Activated CD8-positive, alpha-beta T cell treated with anti-CD3 and anti-CD28 coated beads, Interleukin-2, amount 10 ng/mL, durations not matched to agents 7 days and 5 days (primary cell): ENCODE measurements at regions not wholly inside any gene's neighbourhood (a gene's known extent, or its start where the extent isn't known, plus 50 kb on each side); places are given as distances from the start of the nearest gene placed in this dataset.

ENCODE experiments used
- ATAC-seq: fragments of 150-1000 bp; cut with Tn5 transposase; one replicate; pipeline ENCODE4 v1.10.0; 2021; ENCODE audit warnings: moderate library complexity
- CTCF ChIA-PET: fragments of 350-600 bp; sonication (Branson Sonifier 250); formaldehyde crosslinking; loops from one replicate; lab custom pipeline; 2021; ENCODE audit warnings: antibody characterized with exemption; lab: Charles Lee
- POLR2A ChIA-PET: fragments of 350-600 bp; sonication (Branson Sonifier 250); formaldehyde crosslinking; loops from one replicate; lab custom pipeline; 2021; ENCODE audit warnings: antibody characterized with exemption; lab: Charles Lee
- DNase-seq: peaks from one replicate; pipeline ENCODE4 v3.0.0-alpha.2; 2020
- H3K27ac Mint-ChIP-seq: one replicate; pipeline ENCODE4 v1.8.0; 2021; ENCODE audit warnings: mild to moderate bottlenecking, mixed read lengths
- H3K27me3 Mint-ChIP-seq: one replicate; pipeline ENCODE4 v1.8.0; 2021; ENCODE audit warnings: low read depth, mixed read lengths
- H3K36me3 Mint-ChIP-seq: one replicate; pipeline ENCODE4 v1.8.0; 2021; ENCODE audit warnings: low read depth, mixed read lengths
- H3K4me1 Mint-ChIP-seq: one replicate; pipeline ENCODE4 v1.8.0; 2021; ENCODE audit warnings: low read depth, mixed read lengths
- H3K4me3 Mint-ChIP-seq: one replicate; pipeline ENCODE4 v1.8.0; 2021; ENCODE audit warnings: mild to moderate bottlenecking, mixed read lengths
- H3K9me3 Mint-ChIP-seq: one replicate; pipeline ENCODE4 v1.8.0; 2022; ENCODE audit warnings: mixed read lengths; ENCODE audit not compliant: insufficient read depth

DNA sequence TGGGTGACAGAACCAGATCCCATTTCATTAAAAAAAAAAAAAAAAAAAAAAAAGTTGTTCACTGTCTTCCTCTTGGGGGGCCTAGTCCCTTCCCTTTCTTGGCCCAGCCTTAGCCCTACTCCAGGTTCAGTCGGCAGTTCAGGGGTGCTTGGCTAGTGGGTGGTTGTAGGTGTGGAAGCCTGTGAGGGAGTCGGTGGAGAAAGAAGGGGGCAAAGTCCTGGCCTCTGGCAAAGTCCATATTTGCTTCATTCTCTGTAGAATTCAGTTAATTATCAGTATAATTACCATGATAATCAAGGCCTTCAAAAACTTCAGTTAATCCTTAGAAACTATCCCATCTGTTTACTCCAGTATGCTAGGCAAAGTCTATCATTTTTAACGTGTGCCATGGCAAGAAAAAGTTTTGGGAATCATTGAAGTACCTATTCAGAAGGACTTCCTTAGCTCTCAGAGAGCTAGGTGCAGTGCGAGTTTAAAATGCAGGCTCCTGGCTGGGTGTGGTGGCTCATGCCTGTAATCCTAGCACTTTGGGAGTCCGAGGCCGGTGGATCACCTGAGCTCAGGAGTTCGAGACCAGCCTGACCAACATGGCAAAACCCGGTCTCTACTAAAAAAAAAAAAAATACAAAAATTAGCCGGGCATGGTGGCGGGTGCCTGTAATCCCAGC lies 205.7 kb upstream of the ARG1 start:
- ChIA-PET CTCF (no interaction called here), POLR2A (no interaction called here)
- ATAC-seq (no peak), DNase-seq (no peak)
- H3K27ac Mint-ChIP-seq = no peak overlapping the region
- no peaks in the 10 kb centered on the region for H3K9me3 Mint-ChIP-seq
- H3K36me3 Mint-ChIP-seq = no peaks in the 10 kb centered on the region
- H3K27me3 Mint-ChIP-seq = no peaks in the 10 kb centered on the region
- H3K4me3 Mint-ChIP-seq = no peak overlapping the region
- H3K4me1 Mint-ChIP-seq = peaks cover 16% of the 10 kb centered on the region

DNA sequence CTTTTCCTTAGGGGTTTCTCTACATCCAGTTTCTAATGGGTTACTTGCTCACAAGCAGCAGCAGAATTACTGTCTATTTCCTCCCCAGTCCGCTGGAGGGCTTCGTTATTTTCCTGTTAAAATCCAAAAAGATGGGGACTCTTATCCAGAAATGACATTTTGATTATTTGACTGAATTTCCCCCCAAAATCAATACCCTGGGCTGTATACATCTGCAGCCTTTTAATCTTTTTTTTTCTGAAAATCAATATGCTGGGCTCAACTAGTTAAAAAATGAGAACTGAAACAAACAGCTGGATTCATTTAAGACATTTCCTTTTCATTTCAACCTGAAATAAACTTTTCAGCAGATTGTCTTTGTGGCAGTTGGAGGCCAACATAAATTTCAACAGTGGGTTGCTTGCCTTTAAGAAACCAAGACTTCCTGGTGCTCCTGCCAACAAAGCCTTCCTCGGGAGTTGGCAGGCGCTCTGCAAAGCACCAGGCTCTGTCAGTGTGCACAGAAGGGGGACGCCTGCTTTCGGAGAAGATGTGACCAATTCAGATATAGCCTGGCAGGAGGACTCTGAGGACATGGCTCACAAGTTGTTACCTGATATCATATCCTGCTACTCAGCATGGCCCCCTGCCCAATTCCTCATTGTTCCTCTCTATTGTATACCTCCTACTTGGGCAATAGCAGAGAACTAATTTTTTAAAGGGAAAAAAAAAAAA lies 204.7 kb upstream of the ARG1 start:
- H3K4me3 Mint-ChIP-seq = no peak overlapping the region
- no peaks in the 10 kb centered on the region for H3K9me3 Mint-ChIP-seq

DNA sequence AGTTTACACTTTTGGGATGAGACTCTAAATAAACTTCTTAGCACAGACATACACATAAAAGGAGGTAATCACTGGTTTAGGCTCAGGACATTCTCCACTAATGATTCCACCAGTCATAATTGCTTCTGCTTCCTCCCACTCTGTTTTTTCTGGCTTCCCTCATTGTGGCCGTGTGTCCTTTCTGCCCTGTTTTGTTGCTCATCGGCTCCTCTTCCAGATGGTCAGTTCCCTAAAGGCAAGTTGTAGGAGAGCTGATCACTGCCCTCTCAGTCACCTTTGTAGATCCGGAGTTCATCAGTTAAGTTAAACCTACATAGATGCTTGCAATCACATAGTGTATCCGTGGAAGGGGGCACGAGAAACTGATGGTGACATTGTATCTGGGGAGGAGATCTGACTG lies 200.5 kb upstream of the ARG1 start:
- Mint-ChIP-seq H3K27ac (no peak overlapping the region), H3K4me3 (no peak overlapping the region), H3K4me1 (peaks cover 4% of the 10 kb centered on the region), H3K27me3 (no peaks in the 10 kb centered on the region), H3K9me3 (no peaks in the 10 kb centered on the region), H3K36me3 (no peaks in the 10 kb centered on the region)
- POLR2A ChIA-PET = interaction anchor here (0.5 kb wide), 1 partner anchor 23 kb away, joined by 3 read pairs; no protein-coding TSS in a partner anchor
- CTCF ChIA-PET = no interaction called here
- ATAC-seq = no peak
- DNase-seq = no peak

More for the DNA sequence above, 204.7 kb upstream of the ARG1 start:
- ChIA-PET POLR2A (no interaction called here), CTCF (no interaction called here)
- Mint-ChIP-seq H3K4me1 (peaks cover 16% of the 10 kb centered on the region), H3K27ac (no peak overlapping the region), H3K36me3 (no peaks in the 10 kb centered on the region), H3K27me3 (no peaks in the 10 kb centered on the region)
- DNase-seq (no peak), ATAC-seq (no peak)

DNA sequence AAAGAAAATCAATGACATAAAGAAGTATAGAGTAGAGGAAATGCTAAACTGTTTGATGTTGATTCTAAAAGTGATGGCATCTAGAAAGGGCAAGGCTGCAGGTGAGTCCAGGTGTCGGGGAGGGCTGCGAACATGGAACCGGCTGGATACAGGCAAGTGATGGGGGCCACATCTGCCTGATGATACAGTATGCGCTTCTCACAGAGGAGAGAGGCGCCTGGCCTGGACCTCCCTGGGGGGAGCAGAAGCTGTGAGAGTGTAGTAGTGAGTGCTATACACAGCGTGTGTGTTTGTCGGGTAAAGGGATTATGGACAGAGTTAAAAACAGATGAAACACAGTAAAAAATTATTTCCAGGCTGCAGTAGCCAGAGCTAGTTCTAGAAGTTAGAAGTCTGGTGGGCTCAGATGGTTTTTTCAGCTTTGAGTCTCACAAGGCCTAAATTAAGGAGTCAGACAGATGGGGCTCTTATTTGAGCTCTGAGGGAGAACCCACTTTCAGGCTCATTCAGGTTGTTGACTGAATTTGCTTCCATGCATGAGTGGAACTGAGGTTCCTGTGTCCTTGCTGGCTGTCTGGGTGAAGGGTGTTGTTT lies 195.8 kb upstream of the ARG1 start:
- no peak overlapping the region for H3K27ac Mint-ChIP-seq
- H3K36me3 Mint-ChIP-seq = no peaks in the 10 kb centered on the region
- no peaks in the 10 kb centered on the region for H3K27me3 Mint-ChIP-seq
- no peaks in the 10 kb centered on the region for H3K4me1 Mint-ChIP-seq
- ATAC-seq = no peak
- DNase-seq = no peak
- H3K9me3 Mint-ChIP-seq = no peaks in the 10 kb centered on the region
- no peak overlapping the region for H3K4me3 Mint-ChIP-seq
- ChIA-PET POLR2A (no interaction called here), CTCF (no interaction called here)

DNA sequence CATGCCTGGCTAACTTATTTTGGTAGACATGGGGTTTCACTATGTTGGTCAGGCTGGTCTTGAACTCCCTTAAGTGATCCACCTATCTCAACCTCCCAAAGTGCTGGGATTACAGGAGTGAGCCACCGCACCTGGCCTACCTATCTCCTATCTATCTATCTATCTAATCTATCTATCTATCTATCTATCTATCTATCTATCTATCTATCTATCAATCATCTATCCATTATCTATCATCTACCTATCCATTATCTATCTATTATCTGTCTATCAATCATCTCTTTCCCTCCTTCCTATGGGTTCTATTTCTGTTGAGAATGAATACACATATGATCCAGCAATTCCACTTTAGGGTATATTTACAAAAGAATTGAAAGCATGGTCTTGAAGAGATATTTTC lies 194.2 kb upstream of the ARG1 start:
- H3K4me3 Mint-ChIP-seq = no peak overlapping the region
- no peaks in the 10 kb centered on the region for H3K4me1 Mint-ChIP-seq
- H3K27me3 Mint-ChIP-seq = no peaks in the 10 kb centered on the region
- no peak overlapping the region for H3K27ac Mint-ChIP-seq
- no peaks in the 10 kb centered on the region for H3K9me3 Mint-ChIP-seq
- ATAC-seq = no peak
- no peaks in the 10 kb centered on the region for H3K36me3 Mint-ChIP-seq
- ChIA-PET POLR2A (no interaction called here), CTCF (no interaction called here)
- no peak for DNase-seq

DNA sequence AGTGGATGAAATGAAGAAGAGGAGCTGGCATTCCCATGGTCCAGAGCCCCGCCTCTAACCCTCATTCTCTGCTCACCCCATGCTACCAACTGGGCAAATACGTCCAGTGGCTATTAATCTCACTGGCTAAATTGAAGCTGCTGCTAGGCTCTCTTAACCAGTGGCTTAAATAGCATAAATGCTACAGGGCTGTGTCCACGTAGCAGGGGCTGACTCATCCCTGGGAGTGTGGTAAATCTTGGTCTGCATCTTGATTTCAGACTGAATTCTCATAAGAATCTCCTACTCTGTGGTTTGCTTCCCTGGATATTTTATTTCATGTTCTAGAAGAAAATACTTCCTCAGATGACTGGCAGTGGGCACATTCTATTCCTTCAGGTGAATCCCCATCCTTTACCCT lies 193.1 kb upstream of the ARG1 start:
- Mint-ChIP-seq H3K4me3 (no peak overlapping the region), H3K27ac (no peak overlapping the region), H3K27me3 (no peaks in the 10 kb centered on the region), H3K36me3 (no peaks in the 10 kb centered on the region), H3K9me3 (no peaks in the 10 kb centered on the region), H3K4me1 (no peaks in the 10 kb centered on the region)
- no peak for ATAC-seq
- ChIA-PET POLR2A (no interaction called here), CTCF (no interaction called here)
- no peak for DNase-seq

DNA sequence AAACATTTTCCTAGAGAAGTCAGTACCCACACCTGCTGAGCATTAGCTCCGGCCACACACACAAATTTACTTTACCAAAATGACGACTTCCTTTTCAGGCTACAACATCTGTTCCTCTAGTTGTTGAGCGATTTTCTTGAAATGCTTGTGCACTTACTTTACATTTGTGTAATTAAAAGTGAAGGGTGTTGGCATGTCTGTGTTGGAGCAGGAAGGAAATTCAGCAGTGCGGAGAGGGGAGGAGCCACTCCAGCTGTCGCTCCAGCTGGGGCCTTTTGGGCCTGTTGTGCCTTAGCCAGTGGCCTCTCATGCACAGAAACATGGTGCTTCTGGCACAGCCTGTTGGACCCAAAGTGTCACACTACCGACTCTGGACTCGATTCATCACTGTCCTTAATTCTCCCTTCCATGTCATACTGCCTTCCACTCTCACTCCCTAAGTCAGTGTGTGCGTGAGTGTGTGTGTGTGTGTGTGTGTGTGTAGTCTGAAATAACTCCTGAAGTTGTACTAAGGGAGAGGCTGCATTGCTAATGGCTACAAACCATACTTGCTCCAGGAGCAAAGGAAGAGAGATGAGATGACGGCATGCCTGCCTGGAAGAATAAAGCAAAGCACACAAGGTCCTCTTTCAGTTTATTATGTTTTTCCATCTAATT lies 191.8 kb upstream of the ARG1 start:
- ChIA-PET CTCF (no interaction called here), POLR2A (no interaction called here)

DNA sequence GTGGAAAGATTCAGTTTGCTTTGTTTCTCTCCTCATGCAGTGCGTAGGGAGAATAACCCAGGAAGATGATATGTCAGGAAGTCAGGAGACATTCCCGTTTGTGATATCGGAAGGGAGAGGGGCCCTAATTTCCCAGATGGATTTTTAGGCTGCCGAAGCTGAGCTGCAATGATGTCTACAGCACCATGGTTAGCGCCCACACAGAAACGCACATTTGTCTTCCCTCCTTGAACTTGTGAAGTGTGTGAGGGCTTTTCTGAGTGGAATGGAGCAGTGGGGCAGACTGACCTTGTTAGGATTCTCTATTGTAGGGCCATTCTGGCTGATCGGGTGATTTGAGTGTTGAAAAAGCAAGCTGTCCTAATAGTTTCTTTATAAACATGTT lies 191.3 kb upstream of the ARG1 start:
- CTCF ChIA-PET = no interaction called here
- Mint-ChIP-seq H3K36me3 (peaks cover 5% of the 10 kb centered on the region), H3K9me3 (no peaks in the 10 kb centered on the region), H3K27me3 (no peaks in the 10 kb centered on the region), H3K4me1 (no peaks in the 10 kb centered on the region), H3K4me3 (no peak overlapping the region), H3K27ac (no peak overlapping the region)
- no peak for ATAC-seq
- POLR2A ChIA-PET = no interaction called here
- DNase-seq = no peak

More for the DNA sequence above, 191.8 kb upstream of the ARG1 start:
- no peaks in the 10 kb centered on the region for H3K27me3 Mint-ChIP-seq
- no peaks in the 10 kb centered on the region for H3K9me3 Mint-ChIP-seq
- DNase-seq (no peak), ATAC-seq (no peak)
- H3K27ac Mint-ChIP-seq = no peak overlapping the region
- no peak overlapping the region for H3K4me3 Mint-ChIP-seq
- no peaks in the 10 kb centered on the region for H3K4me1 Mint-ChIP-seq
- peaks cover 3% of the 10 kb centered on the region for H3K36me3 Mint-ChIP-seq

DNA sequence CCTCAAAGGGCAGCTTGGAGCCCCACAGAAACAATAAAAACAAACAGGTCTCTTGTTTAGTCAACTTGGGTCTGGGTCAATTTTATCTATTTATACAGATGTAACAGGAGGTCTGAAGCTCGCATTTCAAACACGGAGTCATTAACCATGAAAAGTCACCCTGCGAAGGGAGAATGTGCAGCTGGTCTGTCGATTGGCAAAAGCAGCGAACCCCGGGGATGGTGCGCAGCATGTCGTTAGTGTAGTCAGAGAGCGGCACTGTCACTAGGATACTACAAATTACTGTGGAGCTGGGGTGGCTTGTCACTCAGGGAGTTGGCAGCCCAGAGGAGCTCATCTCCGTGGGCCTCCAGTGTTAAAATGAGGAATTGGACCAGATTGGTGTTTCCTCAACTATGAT lies 190.4 kb upstream of the ARG1 start:
- H3K36me3 Mint-ChIP-seq = peaks cover 5% of the 10 kb centered on the region
- ChIA-PET CTCF (no interaction called here), POLR2A (no interaction called here)
- H3K27me3 Mint-ChIP-seq = no peaks in the 10 kb centered on the region
- no peaks in the 10 kb centered on the region for H3K4me1 Mint-ChIP-seq
- no peaks in the 10 kb centered on the region for H3K9me3 Mint-ChIP-seq
- ATAC-seq (no peak), DNase-seq (no peak)
- no peak overlapping the region for H3K4me3 Mint-ChIP-seq
- no peak overlapping the region for H3K27ac Mint-ChIP-seq

DNA sequence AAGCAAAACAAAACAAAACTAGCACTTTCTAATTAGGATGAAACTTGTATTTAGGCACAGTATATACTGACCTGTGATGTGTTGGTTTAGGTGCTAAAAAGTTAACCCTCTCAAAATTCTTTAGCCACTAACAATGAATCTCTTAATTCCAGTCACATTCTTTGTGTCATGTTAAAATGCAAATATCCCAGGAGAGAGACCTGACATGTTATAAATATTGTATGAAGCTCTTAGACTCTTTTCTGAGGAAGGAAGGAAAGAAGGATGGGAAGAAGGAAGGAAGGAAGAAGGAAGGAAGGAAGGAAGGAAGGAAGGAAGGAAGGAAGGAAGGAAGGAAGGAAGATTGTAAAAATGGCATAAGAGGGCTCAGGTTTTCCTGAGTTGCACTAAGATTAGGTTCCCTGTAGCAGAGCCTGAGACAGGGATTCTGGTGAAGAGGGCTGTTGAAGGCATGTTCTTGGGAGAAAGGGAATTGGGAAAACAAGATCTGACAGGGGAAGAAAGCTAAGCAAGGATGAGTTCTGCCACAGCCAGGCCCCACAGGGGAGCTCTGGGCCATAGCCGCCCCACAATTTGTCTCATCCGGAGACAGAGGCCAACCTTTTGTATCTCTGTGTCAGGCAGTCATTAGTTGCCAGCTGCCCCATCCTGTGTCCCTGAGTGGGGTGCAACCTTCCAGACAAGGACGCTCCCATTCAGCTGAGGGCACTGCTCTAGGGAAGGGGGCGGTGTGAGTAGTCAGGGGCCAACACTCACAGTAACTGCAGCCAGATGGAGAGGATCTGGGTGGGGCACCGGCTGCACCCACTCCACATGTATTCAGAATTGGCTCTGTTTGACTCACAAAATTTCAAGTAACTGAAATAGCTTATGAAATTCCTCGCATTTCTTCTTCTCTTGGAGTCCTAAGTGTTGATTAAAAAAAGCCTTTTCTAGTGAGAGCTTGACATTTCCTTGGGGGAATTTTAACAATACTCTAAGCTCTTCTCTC lies 189.3 kb upstream of the ARG1 start:
- no peak overlapping the region for H3K27ac Mint-ChIP-seq
- POLR2A ChIA-PET = no interaction called here
- no peaks in the 10 kb centered on the region for H3K9me3 Mint-ChIP-seq
- DNase-seq = no peak
- no peaks in the 10 kb centered on the region for H3K4me1 Mint-ChIP-seq
- no peaks in the 10 kb centered on the region for H3K27me3 Mint-ChIP-seq
- no peak for ATAC-seq
- H3K4me3 Mint-ChIP-seq = no peak overlapping the region
- CTCF ChIA-PET = interaction anchor here (1.5 kb wide), 1 partner anchor 150 kb away, joined by 5 read pairs; no protein-coding TSS in a partner anchor
- peaks cover 5% of the 10 kb centered on the region for H3K36me3 Mint-ChIP-seq
